Body of pancreas (tissue), 4 donors: ENCODE measurements at regions not wholly inside any gene's neighbourhood (a gene's known extent, or its start where the extent isn't known, plus 50 kb on each side); places are given as distances from the start of the nearest gene placed in this dataset.
"Not testable (repeated sequence)": the region's sequence is repeated elsewhere in the genome, so short reads cannot be mapped to it uniquely, and the experiment has no call there.

ENCODE experiments used
- ATAC-seq: fragments of 150-250 bp; one replicate; pipeline ENCODE4 v1.9.1; 2016
- DNase-seq, 4 donors: peaks; one replicate each; pipeline ENCODE4 v3.0.0-alpha.2; 2019
- H3K27ac ChIP-seq, 4 donors: fragments of 200-600 bp; sonication (generic); 1 replicate in 3 of 4; 2 replicates in 1 of 4; pipeline versions ENCODE4 v1.5.1 to v1.6.1; 2016 to 2019; ENCODE audit warnings: mild to moderate bottlenecking in 1 of 4, mixed read lengths in 1 of 4, moderate library complexity in 1 of 4
- H3K27me3 ChIP-seq, 2 donors: fragments of 200-600 bp; sonication (generic); one replicate each; pipeline ENCODE4 v1.6.0; 2016; ENCODE audit warnings: mild to moderate bottlenecking in 1 of 2
- H3K36me3 ChIP-seq, 2 donors: fragments of 200-600 bp; sonication (generic); replicated peaks in 1 of 2; 2 replicates each; pipeline ENCODE4 v1.5.1; 2016; ENCODE audit warnings: low read depth in 2 of 2; ENCODE audit not compliant: insufficient read depth in 1 of 2
- H3K4me1 ChIP-seq: fragments of 200-600 bp; sonication (generic); one replicate; pipeline ENCODE4 v1.6.0; 2016
- H3K4me3 ChIP-seq, 2 donors: fragments of 200-600 bp; sonication (generic); 1 replicate in 1 of 2; 2 replicates in 1 of 2; pipeline ENCODE4 v1.5.1; 2016 to 2019
- H3K9me3 ChIP-seq, 3 donors: fragments of 200-600 bp; sonication (generic); 1 replicate in 2 of 3; 2 replicates in 1 of 3; pipeline ENCODE4 v1.5.1; 2016
- CTCF ChIP-seq, 7 experiments: fragments of 450-650 bp in 4 of 7; fragments of 200-600 bp in 3 of 7; sonication (generic) in 3 of 7; IDR thresholded peaks; one replicate each; pipeline ENCODE4 v1.5.1; 2016 to 2019; ENCODE audit warnings: antibody characterized with exemption in 7 of 7
- POLR2A ChIP-seq, 3 donors: fragments of 450-650 bp; IDR thresholded peaks; one replicate each; pipeline ENCODE4 v1.6.1; 2016; ENCODE audit warnings: antibody characterized with exemption in 3 of 3, mild to moderate bottlenecking in 2 of 3
- WGBS, 2 donors: methylation state at CpG; one replicate each; pipeline ENCODE4 v1.1.5; 2017; 5-methylcytosine and 5-hydroxymethylcytosine counted together
- intact Hi-C: fragments of 100-400 bp; cut with DNase I; formaldehyde crosslinking; loops from one replicate; pipeline ENCODE4 v1.15.1; 2023

DNA sequence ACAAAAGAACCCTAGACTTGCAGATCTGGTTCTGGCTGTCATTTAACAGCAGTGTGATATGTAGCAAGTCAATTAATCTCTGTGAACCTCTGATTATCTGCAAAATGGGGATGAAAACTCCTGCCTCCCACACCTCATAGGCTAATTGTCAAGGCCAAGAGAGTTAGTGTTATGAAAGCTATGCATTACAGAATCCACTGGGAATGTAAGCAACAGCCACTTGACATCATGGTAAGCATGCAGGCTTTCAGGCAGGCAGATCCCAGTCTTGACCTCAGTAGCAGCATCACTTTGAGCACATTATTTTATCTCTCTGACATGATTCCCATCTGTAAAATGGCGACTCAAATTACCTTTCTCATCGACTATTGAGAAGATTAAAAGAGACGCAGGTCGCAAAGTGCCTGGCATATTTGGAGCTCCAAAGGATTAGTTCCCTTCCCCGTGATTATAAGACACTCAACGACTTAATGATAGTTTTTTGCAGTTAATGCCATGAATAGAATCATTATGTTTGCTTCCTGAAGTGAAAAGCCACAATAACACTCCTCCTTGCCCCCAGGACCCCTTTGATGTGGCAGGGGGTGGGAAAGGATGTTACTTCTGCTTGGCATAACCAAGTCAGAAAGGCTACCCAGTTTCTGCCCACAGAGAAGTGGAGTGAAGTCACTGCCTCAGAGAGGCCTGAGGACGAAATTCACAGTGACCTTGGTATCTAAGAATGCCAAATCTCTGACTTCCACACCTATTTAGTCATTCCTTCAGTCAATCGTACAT is 273.0 kb upstream of the NFIA start:
- ATAC-seq (peak; percentile 27), DNase-seq (no peak)
- Histone ChIP-seq H3K36me3 (no peaks in the 10 kb centered on the region), H3K4me3 (no peak overlapping the region), H3K4me1 (no peaks in the 10 kb centered on the region), H3K9me3 (peaks cover 0 to 8% (median 0%) of the 10 kb centered on the region in 3 donors), H3K27me3 (no peaks in the 10 kb centered on the region), H3K27ac (peak overlapping the region in 1 of 4 donors; percentile 14)
- TF ChIP-seq POLR2A (IDR thresholded peaks at IDR 0.05) (no peak), CTCF (IDR thresholded peaks at IDR 0.05) (no peak)
- intact Hi-C loops = no loop called here
- 58 to 68% methylated on average over 8 of the region's 8 CpGs for WGBS, 2 donors

GRCh38 chr1:60808676-60809075 is 273.7 kb upstream of the NFIA start:
- intact Hi-C loops = no loop called here
- no peaks in the 10 kb centered on the region for H3K36me3 ChIP-seq
- DNase-seq (no peak), ATAC-seq (peak; percentile 75)
- no peak for TF ChIP-seq CTCF (IDR thresholded peaks at IDR 0.05)
- TF ChIP-seq POLR2A (IDR thresholded peaks at IDR 0.05) = no peak
- peaks cover 0 to 8% (median 0%) of the 10 kb centered on the region in 3 donors for H3K9me3 ChIP-seq
- no peak overlapping the region for H3K4me3 ChIP-seq
- WGBS, 2 donors = 10 to 21% methylated on average over 1 of the region's 1 CpG
- H3K27me3 ChIP-seq = no peaks in the 10 kb centered on the region
- no peaks in the 10 kb centered on the region for H3K4me1 ChIP-seq
- H3K27ac ChIP-seq = peak overlapping the region in 1 of 4 donors; percentile 14

- no peaks in the 10 kb centered on the region for H3K27me3 ChIP-seq
- TF ChIP-seq POLR2A (IDR thresholded peaks at IDR 0.05) = no peak
- no peak for TF ChIP-seq CTCF (IDR thresholded peaks at IDR 0.05)
- H3K4me3 ChIP-seq = no peak overlapping the region
- 96% methylated on average over 2 of the region's 2 CpGs for WGBS, 2 donors
- no peaks in the 10 kb centered on the region for H3K4me1 ChIP-seq
- peaks cover 0 to 8% (median 2%) of the 10 kb centered on the region in 3 donors for H3K9me3 ChIP-seq
- ATAC-seq (no peak), DNase-seq (no peak)
- intact Hi-C loops = no loop called here
- no peak overlapping the region for H3K27ac ChIP-seq
- H3K36me3 ChIP-seq = no peaks in the 10 kb centered on the region
Measured at GRCh38 chr1:60802884-60803283, 279.5 kb upstream of the NFIA start.

DNA sequence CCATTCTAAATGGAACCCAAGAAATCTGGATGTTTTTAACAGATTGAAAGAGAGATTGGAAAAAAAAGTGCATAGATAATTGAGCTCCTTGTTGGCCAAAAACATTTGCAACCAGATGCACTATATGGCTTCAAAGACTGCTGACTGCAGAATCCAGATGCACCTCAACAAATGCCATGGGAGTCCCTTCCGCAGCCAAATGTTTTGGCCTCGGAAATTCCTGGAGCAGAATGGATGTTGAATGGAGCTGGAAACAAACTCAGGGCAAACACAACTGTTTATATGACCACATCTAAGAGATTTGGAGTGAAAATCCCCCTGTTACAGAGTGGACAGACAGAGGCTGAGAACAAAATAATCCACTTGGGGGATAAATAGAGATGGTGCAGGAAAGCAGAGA is 285.0 kb upstream of the NFIA start:
- no peak for ATAC-seq
- no peaks in the 10 kb centered on the region for H3K9me3 ChIP-seq
- H3K27me3 ChIP-seq = no peaks in the 10 kb centered on the region
- no peak for DNase-seq
- no peak overlapping the region for H3K4me3 ChIP-seq
- 70 to 93% methylated on average over 2 of the region's 2 CpGs for WGBS, 2 donors
- no peak for TF ChIP-seq POLR2A (IDR thresholded peaks at IDR 0.05)
- TF ChIP-seq CTCF (IDR thresholded peaks at IDR 0.05) = no peak
- H3K27ac ChIP-seq = no peak overlapping the region
- H3K36me3 ChIP-seq = no peaks in the 10 kb centered on the region
- no peaks in the 10 kb centered on the region for H3K4me1 ChIP-seq
- intact Hi-C loops = no loop called here

- WGBS, 2 donors = 80 to 83% methylated on average over 5 of the region's 5 CpGs
- H3K27ac ChIP-seq = no peak overlapping the region
- ATAC-seq = no peak
- no peaks in the 10 kb centered on the region for H3K27me3 ChIP-seq
- no peak for DNase-seq
- intact Hi-C loops = no loop called here
- no peaks in the 10 kb centered on the region for H3K36me3 ChIP-seq
- no peak overlapping the region for H3K4me3 ChIP-seq
- H3K9me3 ChIP-seq = no peaks in the 10 kb centered on the region
- no peaks in the 10 kb centered on the region for H3K4me1 ChIP-seq
- TF ChIP-seq POLR2A (IDR thresholded peaks at IDR 0.05) = no peak
- TF ChIP-seq CTCF (IDR thresholded peaks at IDR 0.05) = no peak
Measured at GRCh38 chr1:60791226-60791625, 291.1 kb upstream of the NFIA start.

DNA sequence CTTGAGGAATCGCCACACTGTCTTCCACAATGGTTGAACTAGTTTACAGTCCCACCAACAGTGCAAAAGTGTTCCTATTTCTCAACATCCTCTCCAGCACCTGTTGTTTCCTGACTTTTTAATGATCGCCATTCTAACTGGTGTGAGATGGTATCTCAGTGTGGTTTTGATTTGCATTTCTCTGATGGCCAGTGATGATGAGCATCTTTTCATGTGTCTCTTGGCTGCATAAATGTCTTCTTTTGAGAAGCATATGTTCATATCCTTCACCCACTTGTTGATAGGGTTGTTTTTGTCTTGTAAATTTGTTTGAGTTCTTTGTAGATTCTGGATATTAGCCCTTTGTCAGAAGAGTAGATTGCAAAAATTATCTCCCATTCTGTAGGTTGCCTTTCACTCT is 309.3 kb upstream of the NFIA start:
- H3K27me3 ChIP-seq, DNase-seq, ATAC-seq, H3K4me1 ChIP-seq, H3K9me3 ChIP-seq, intact Hi-C loops, H3K27ac ChIP-seq, H3K4me3 ChIP-seq, H3K36me3 ChIP-seq: not testable (repeated sequence)
- 58 to 83% methylated on average over 2 of the region's 2 CpGs for WGBS, 2 donors
